H1 (cell line): ENCODE measurements at regions not wholly inside any gene's neighbourhood (a gene's known extent, or its start where the extent isn't known, plus 50 kb on each side); places are given as distances from the start of the nearest gene placed in this dataset.

Source experiments
- CTCF ChIA-PET: fragments of 300-600 bp; sonication (Branson Sonifier 250); formaldehyde crosslinking; loops from one replicate; lab custom pipeline; 2021; ENCODE audit not compliant: partially characterized antibody; lab: Charles Lee
- POLR2A ChIA-PET: fragments of 300-600 bp; sonication (Branson Sonifier 250); formaldehyde crosslinking; loops from one replicate; lab custom pipeline; 2021; ENCODE audit warnings: inconsistent platforms; ENCODE audit not compliant: partially characterized antibody; lab: Charles Lee
- DNase-seq, 2 experiments: peaks; one replicate each; pipeline versions ENCODE4 v3.0.0 to v3.0.0-alpha.2; 2010 to 2022; ENCODE audit warnings: low spot score in 2 of 2, low read depth in 1 of 2, mixed read lengths in 1 of 2
- FAIRE-seq: peaks from 2 replicates; lab custom pipeline; 2011; peaks lifted over from hg19 to GRCh38; lab: Jason Lieb, UNC
- H2AFZ ChIP-seq: 2 replicates; pipeline ENCODE4 v1.8.1; 2012; ENCODE audit warnings: low read length, inconsistent platforms
- H2AK5ac ChIP-seq: 2 replicates; pipeline ENCODE4 v1.6.1; 2013; ENCODE audit warnings: low read depth, low read length
- H2BK120ac ChIP-seq: replicated peaks from 2 replicates; pipeline ENCODE3; 2013; ENCODE audit warnings: low read depth, low read length, inconsistent platforms
- H2BK12ac ChIP-seq: 2 replicates; pipeline ENCODE4 v1.6.1; 2013; ENCODE audit warnings: low read depth, low read length
- H2BK15ac ChIP-seq: 2 replicates; pipeline ENCODE4 v1.6.1; 2013; ENCODE audit warnings: low read length
- H2BK20ac ChIP-seq: 2 replicates; pipeline ENCODE4 v1.6.1; 2013; ENCODE audit warnings: low read length
- H2BK5ac ChIP-seq: 2 replicates; pipeline ENCODE4 v1.6.1; 2013; ENCODE audit warnings: low read depth, low read length
- H3K14ac ChIP-seq: 2 replicates; pipeline ENCODE4 v1.6.1; 2013; ENCODE audit warnings: inconsistent platforms; ENCODE audit not compliant: insufficient read length
- H3K18ac ChIP-seq: 2 replicates; pipeline ENCODE4 v1.6.1; 2013; ENCODE audit warnings: low read length; ENCODE audit errors: extremely low read depth
- H3K23ac ChIP-seq: 2 replicates; pipeline ENCODE4 v1.6.1; 2013; ENCODE audit warnings: inconsistent platforms; ENCODE audit not compliant: insufficient read length
- H3K23me2 ChIP-seq: 2 replicates; pipeline ENCODE4 v1.6.1; 2013; ENCODE audit warnings: low read depth, low read length
- H3K27ac ChIP-seq: 2 replicates; pipeline ENCODE4 v1.6.1; 2011; ENCODE audit warnings: low read depth, low read length, inconsistent platforms
- H3K27me3 ChIP-seq, 4 experiments: replicated peaks in 1 of 4; 1 replicate in 1 of 4; 2 replicates in 3 of 4; pipeline versions ENCODE4 v1.6.1 to v1.8.1; 2011 to 2013; ENCODE audit warnings: low read length in 3 of 4, mild to moderate bottlenecking in 3 of 4, inconsistent platforms in 2 of 4, mixed read lengths in 2 of 4, moderate library complexity in 1 of 4; ENCODE audit not compliant: control insufficient read depth in 3 of 4, insufficient read depth in 3 of 4; ENCODE audit errors: extremely low read depth in 1 of 4
- H3K36me3 ChIP-seq, 4 experiments: 2 replicates each; pipeline versions ENCODE4 v1.6.1 to v1.8.1; 2011 to 2013; ENCODE audit warnings: mild to moderate bottlenecking in 4 of 4, low read length in 3 of 4, moderate library complexity in 2 of 4, control low read depth in 1 of 4, inconsistent platforms in 1 of 4; ENCODE audit not compliant: insufficient read depth in 4 of 4, control insufficient read depth in 2 of 4
- H3K4ac ChIP-seq: replicated peaks from 2 replicates; pipeline ENCODE3; 2013; ENCODE audit warnings: low read length, low read depth, mixed read lengths, inconsistent platforms; ENCODE audit not compliant: insufficient read length
- H3K4me1 ChIP-seq, 4 experiments: replicated peaks in 1 of 4; 1 replicate in 1 of 4; 2 replicates in 3 of 4; pipeline versions ENCODE4 v1.6.1 to v1.8.1; 2011 to 2013; ENCODE audit warnings: low read length in 3 of 4, inconsistent platforms in 2 of 4, mixed read lengths in 1 of 4; ENCODE audit not compliant: insufficient read depth in 4 of 4, control insufficient read depth in 3 of 4
- H3K4me2 ChIP-seq, 2 experiments: 2 replicates each; pipeline versions ENCODE4 v1.6.1 to v1.8.1; 2011 to 2013; ENCODE audit warnings: low read depth in 2 of 2, low read length in 2 of 2, control low read depth in 1 of 2, inconsistent platforms in 1 of 2, mild to moderate bottlenecking in 1 of 2; ENCODE audit not compliant: insufficient read depth in 1 of 2
- H3K4me3 ChIP-seq, 4 experiments: fragments of 200-600, 300-600 bp in 1 of 4; sonication (generic), shearing (Covaris generic), sonication (Bioruptor Twin) in 1 of 4; 2 replicates each; pipeline versions ENCODE4 v1.5.1 to v1.8.1; 2011 to 2016; ENCODE audit warnings: low read length in 4 of 4, low read depth in 3 of 4, control low read depth in 2 of 4, inconsistent platforms in 2 of 4, mild to moderate bottlenecking in 2 of 4, mixed read lengths in 1 of 4, moderate library complexity in 1 of 4; ENCODE audit not compliant: insufficient read depth in 2 of 4; ENCODE audit errors: extremely low read depth in 1 of 4
- H3K56ac ChIP-seq: replicated peaks from 2 replicates; pipeline ENCODE3; 2013; ENCODE audit warnings: low read depth, mild to moderate bottlenecking, mixed read lengths, low read length, inconsistent platforms; ENCODE audit not compliant: insufficient read length
- H3K79me1 ChIP-seq: 2 replicates; pipeline ENCODE4 v1.6.1; 2013; ENCODE audit warnings: low read depth, low read length, control low read depth
- H3K79me2 ChIP-seq, 2 experiments: 2 replicates each; pipeline versions ENCODE4 v1.6.1 to v1.8.1; 2012 to 2013; ENCODE audit warnings: low read length in 2 of 2, mild to moderate bottlenecking in 2 of 2, inconsistent platforms in 1 of 2; ENCODE audit not compliant: insufficient read depth in 2 of 2, control insufficient read depth in 1 of 2
- H3K9ac ChIP-seq, 4 experiments: replicated peaks in 1 of 4; 1 replicate in 1 of 4; 2 replicates in 3 of 4; pipeline versions ENCODE4 v1.6.1 to v1.8.1; 2011 to 2013; ENCODE audit warnings: low read depth in 3 of 4, low read length in 3 of 4, control low read depth in 2 of 4, mild to moderate bottlenecking in 2 of 4, moderate library complexity in 2 of 4, inconsistent platforms in 1 of 4; ENCODE audit errors: extremely low read depth in 1 of 4
- H3K9me3 ChIP-seq, 2 experiments: 2 replicates each; pipeline versions ENCODE4 v1.6.1 to v1.8.1; 2012 to 2013; ENCODE audit warnings: mild to moderate bottlenecking in 2 of 2, moderate library complexity in 2 of 2, control low read depth in 1 of 2, inconsistent platforms in 1 of 2, low read depth in 1 of 2, low read length in 1 of 2, mixed read lengths in 1 of 2; ENCODE audit not compliant: insufficient read depth in 2 of 2
- H4K20me1 ChIP-seq, 2 experiments: replicated peaks in 1 of 2; 2 replicates each; pipeline versions ENCODE3 to v1.8.1; 2011 to 2013; ENCODE audit warnings: inconsistent platforms in 2 of 2, low read length in 2 of 2, mild to moderate bottlenecking in 1 of 2; ENCODE audit not compliant: insufficient read depth in 2 of 2, control insufficient read depth in 1 of 2
- H4K5ac ChIP-seq: 2 replicates; pipeline ENCODE4 v1.6.1; 2013; ENCODE audit warnings: low read length, low read depth, mixed read lengths, inconsistent platforms; ENCODE audit not compliant: insufficient read length
- H4K8ac ChIP-seq: 2 replicates; pipeline ENCODE4 v1.8.0; 2013; ENCODE audit warnings: mild to moderate bottlenecking, moderate library complexity, low read length, inconsistent platforms; ENCODE audit not compliant: insufficient read depth; ENCODE audit errors: extremely low read depth
- H4K91ac ChIP-seq: replicated peaks from 2 replicates; pipeline ENCODE3; 2013; ENCODE audit warnings: low read length, mixed read lengths, inconsistent platforms; ENCODE audit not compliant: insufficient read length
- ASH2L ChIP-seq: fragments of 200-600, 300-600 bp; sonication (generic); IDR thresholded peaks from one replicate; pipeline ENCODE4 v1.7.1; 2017; ENCODE audit warnings: low read length
- FOSL1 ChIP-seq: IDR thresholded peaks from 2 replicates; pipeline ENCODE4 v1.6.1; 2011; ENCODE audit warnings: mild to moderate bottlenecking, low read depth, low read length, moderate library complexity; ENCODE audit not compliant: insufficient read depth
- GABPA ChIP-seq: IDR thresholded peaks from 2 replicates; pipeline ENCODE4 v1.6.1; 2011; ENCODE audit warnings: mild to moderate bottlenecking, low read length, moderate library complexity, borderline replicate concordance; ENCODE audit not compliant: insufficient read depth
- RFX5 ChIP-seq: IDR thresholded peaks from 2 replicates; pipeline ENCODE4 v1.6.1; 2011; ENCODE audit warnings: low read depth, low read length, improper control_type of control experiment, borderline replicate concordance
- RXRA ChIP-seq: IDR thresholded peaks from 2 replicates; pipeline ENCODE4 v1.6.1; 2011; ENCODE audit warnings: low read depth, mild to moderate bottlenecking, low read length, moderate library complexity; ENCODE audit not compliant: insufficient read depth
- WGBS, 2 experiments: shearing (Covaris generic) in 1 of 2; methylation state at CpG; one replicate each; pipeline versions ENCODE4 v1.1.6 to v1.1.7; 2013 to 2015; ENCODE audit warnings: low lambda C conversion rate in 2 of 2, mixed read lengths in 2 of 2, inconsistent platforms in 1 of 2, low coverage in 1 of 2, missing lambda C conversion rate in 1 of 2; ENCODE audit not compliant: insufficient replicate concordance in 2 of 2, insufficient coverage in 1 of 2, insufficient read length in 1 of 2; ENCODE audit errors: extremely low coverage in 1 of 2, missing lambda C conversion rate in 1 of 2; 5-methylcytosine and 5-hydroxymethylcytosine counted together

DNA sequence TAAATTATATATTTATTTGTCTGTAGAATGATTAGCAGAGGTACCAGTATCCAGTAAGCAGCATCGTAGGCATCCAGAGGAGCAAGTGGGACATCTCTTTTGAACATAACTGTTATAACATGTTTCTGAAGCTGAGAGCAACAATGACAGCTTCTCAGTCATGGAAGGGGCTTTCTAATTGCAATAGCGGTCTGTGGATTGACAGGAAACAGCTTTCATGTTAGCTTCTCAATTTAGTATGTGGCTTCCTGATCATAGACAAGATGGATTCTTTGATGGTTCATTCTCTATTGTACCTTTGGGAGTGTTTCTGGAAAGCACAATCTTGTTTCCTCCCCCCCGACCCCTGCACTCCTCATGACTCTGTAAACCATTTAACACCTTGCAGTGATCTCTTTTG, 434.6 kb upstream of the GNPDA2 start:
- no peak overlapping the region for H3K4me3 ChIP-seq
- no peak overlapping the region for H3K4me2 ChIP-seq
- no peak overlapping the region for H4K8ac ChIP-seq
- H3K27me3 ChIP-seq: no peaks in the 10 kb centered on the region
- H3K79me2 ChIP-seq: no peaks in the 10 kb centered on the region
- H3K9ac ChIP-seq: no peak overlapping the region
- H2BK120ac ChIP-seq: no peak overlapping the region
- no peak overlapping the region for H3K27ac ChIP-seq
- H2AK5ac ChIP-seq: no peak overlapping the region
- H4K20me1 ChIP-seq: no peaks in the 10 kb centered on the region
- no peak overlapping the region for H2BK15ac ChIP-seq
- CTCF ChIA-PET: no interaction called here
- no peaks in the 10 kb centered on the region for H3K4me1 ChIP-seq
- H4K91ac ChIP-seq: no peak overlapping the region
- no peak overlapping the region for H3K56ac ChIP-seq
- H4K5ac ChIP-seq: no peak overlapping the region
- WGBS, 2 experiments: 90% methylated on average over 3 of the region's 3 CpGs; no CpG with 5 or more reads in 1 of the 2 experiments
- POLR2A ChIA-PET: no interaction called here
- H2BK5ac ChIP-seq: no peak overlapping the region
- no peaks in the 10 kb centered on the region for H3K36me3 ChIP-seq
- no peak overlapping the region for H2BK12ac ChIP-seq
- no peak for TF ChIP-seq RFX5
- TF ChIP-seq ASH2L: no peak
- no peak for TF ChIP-seq GABPA
- TF ChIP-seq RXRA: no peak
- no peak for TF ChIP-seq FOSL1
- no peaks in the 10 kb centered on the region for H3K9me3 ChIP-seq
- no peak overlapping the region for H3K23ac ChIP-seq
- H2BK20ac ChIP-seq: no peak overlapping the region
- no peak overlapping the region for H3K4ac ChIP-seq
- H3K79me1 ChIP-seq: no peaks in the 10 kb centered on the region
- FAIRE-seq (no peak), DNase-seq (no peak)
- no peak overlapping the region for H3K14ac ChIP-seq
- H3K18ac ChIP-seq: no peak overlapping the region
- H3K23me2 ChIP-seq: no peaks in the 10 kb centered on the region
- no peak overlapping the region for H2AFZ ChIP-seq
